ENCODE measurements at regions not wholly inside any gene's neighbourhood (a gene's known extent, or its start where the extent isn't known, plus 50 kb on each side); places are given as distances from the start of the nearest gene placed in this dataset.
"Not testable (repeated sequence)": the region's sequence is repeated elsewhere in the genome, so short reads cannot be mapped to it uniquely, and the experiment has no call there.

DNA sequence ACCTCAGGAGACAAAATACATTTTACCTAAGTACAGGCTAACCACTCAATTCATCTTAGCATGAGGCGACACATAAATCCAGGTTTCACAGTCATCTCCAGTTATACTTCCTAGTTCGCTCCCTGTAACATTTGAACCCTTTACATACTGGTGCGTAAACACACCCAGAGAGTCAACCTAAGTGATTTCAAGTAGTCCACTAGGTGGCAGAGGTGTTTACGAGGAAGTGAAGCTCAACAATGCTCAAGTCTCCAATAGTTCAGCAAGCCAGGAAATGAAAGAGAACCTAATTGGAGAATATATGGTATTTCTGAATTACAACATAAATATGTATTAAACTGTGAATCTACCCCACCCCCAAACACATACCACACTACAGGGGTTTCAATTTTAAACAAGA is 76.3 kb upstream of the ABCB5 start:
- no peaks in the 10 kb centered on the region for H3K27me3 ChIP-seq (ENCODE audit: control insufficient read depth, insufficient read depth, low read length)
- no peak overlapping the region for H3K4me3 ChIP-seq (ENCODE audit: low read depth, low read length)
- no peaks in the 10 kb centered on the region for H3K36me3 ChIP-seq (ENCODE audit: control insufficient read depth, insufficient read depth, low read length)
- no peak for DNase-seq (ENCODE audit: low read depth)
- TF ChIP-seq, protein P1, sequence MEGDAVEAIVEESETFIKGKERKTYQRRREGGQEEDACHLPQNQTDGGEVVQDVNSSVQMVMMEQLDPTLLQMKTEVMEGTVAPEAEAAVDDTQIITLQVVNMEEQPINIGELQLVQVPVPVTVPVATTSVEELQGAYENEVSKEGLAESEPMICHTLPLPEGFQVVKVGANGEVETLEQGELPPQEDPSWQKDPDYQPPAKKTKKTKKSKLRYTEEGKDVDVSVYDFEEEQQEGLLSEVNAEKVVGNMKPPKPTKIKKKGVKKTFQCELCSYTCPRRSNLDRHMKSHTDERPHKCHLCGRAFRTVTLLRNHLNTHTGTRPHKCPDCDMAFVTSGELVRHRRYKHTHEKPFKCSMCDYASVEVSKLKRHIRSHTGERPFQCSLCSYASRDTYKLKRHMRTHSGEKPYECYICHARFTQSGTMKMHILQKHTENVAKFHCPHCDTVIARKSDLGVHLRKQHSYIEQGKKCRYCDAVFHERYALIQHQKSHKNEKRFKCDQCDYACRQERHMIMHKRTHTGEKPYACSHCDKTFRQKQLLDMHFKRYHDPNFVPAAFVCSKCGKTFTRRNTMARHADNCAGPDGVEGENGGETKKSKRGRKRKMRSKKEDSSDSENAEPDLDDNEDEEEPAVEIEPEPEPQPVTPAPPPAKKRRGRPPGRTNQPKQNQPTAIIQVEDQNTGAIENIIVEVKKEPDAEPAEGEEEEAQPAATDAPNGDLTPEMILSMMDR (IDR thresholded peaks at IDR 0.05; ENCODE audit: insufficient read depth, low read length, poor library complexity, severe bottlenecking): peak; percentile 9

DNA sequence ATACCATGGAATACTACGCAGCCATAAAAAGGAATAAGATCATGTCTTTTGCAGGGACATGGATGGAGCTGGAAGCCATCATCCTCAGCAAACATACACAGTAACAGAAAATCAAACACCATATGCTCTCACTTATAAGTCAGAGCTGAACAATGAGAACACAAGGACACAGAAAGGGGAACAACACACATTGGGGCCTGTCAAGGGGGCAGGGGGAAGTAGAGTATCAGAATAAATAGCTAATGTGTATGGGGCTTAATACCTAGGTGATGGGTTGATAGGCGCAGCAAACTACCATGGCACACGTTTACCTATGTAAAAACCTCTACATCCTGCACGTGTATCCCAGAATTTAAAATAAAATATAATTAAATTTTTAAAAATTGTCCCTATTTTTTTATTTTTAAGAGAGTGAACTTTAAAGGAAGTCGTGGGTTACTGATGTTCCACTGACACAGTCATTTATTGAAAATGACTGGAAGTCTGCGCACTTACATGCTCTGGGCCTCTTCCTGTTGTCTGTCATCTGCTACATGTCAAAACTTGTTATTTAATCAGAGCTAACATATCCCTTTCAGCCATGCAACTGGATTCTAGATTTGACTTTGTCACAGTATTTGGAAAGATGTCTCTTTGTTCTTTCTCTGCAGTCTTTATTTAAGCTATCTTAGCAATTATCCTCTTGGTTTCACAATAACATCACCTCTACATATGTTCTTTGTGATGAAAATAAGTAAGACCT is 73.7 kb upstream of the ABCB5 start:
- Histone ChIP-seq H3K36me3 (ENCODE audit: control insufficient read depth, insufficient read depth, low read length) (no peaks in the 10 kb centered on the region), H3K4me3 (ENCODE audit: low read depth, low read length) (no peak overlapping the region), H3K27me3 (ENCODE audit: control insufficient read depth, insufficient read depth, low read length) (no peaks in the 10 kb centered on the region)
- no peak for DNase-seq (ENCODE audit: low read depth)
- TF ChIP-seq, protein P1 (IDR thresholded peaks at IDR 0.05; ENCODE audit: insufficient read depth, low read length, poor library complexity, severe bottlenecking): no peak

DNA sequence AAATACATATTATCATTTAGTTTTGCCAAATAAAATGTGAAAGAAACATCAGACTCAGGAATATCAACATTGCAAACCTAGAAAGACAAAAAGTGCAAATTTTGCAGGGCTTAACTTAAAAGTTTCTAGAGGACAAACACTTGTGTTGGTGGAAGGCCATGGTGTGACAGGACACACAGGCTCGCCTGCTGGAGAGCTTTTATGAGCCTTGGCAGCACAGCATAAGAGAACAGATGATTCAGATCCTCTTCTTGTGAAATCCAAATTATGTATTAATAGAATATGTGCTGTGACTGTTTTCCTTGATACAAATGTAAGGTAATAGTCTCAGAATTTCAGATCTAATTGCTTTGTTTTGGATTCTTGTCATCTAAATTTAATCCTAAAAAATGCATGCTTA is 72.9 kb upstream of the ABCB5 start:
- TF ChIP-seq, protein P1 (IDR thresholded peaks at IDR 0.05; ENCODE audit: insufficient read depth, low read length, poor library complexity, severe bottlenecking): no peak
- H3K36me3 ChIP-seq (ENCODE audit: control insufficient read depth, insufficient read depth, low read length): no peaks in the 10 kb centered on the region
- no peak for DNase-seq (ENCODE audit: low read depth)
- no peaks in the 10 kb centered on the region for H3K27me3 ChIP-seq (ENCODE audit: control insufficient read depth, insufficient read depth, low read length)
- no peak overlapping the region for H3K4me3 ChIP-seq (ENCODE audit: low read depth, low read length)

DNA sequence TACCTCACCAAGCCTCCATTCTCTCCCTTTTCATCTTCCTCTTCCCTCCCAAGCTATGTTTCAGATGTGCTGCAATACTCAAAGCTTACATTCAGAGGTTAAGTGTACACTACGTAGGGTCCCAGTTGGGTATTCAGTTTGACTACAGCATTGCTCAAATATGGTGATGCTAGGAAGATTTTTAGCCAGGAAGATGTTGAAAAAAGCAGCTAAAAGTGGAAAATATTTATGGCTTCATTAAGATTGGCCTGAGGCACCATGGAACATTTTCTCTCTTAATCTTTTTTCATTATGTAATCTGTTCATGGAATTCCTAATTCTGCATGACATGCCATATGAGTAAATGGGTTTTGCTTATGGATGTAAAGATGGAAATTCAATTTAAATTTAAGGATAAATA is 72.0 kb upstream of the ABCB5 start:
- TF ChIP-seq, protein P1 (IDR thresholded peaks at IDR 0.05; ENCODE audit: insufficient read depth, low read length, poor library complexity, severe bottlenecking): no peak
- Histone ChIP-seq H3K4me3 (ENCODE audit: low read depth, low read length) (no peak overlapping the region), H3K36me3 (ENCODE audit: control insufficient read depth, insufficient read depth, low read length) (no peaks in the 10 kb centered on the region), H3K27me3 (ENCODE audit: control insufficient read depth, insufficient read depth, low read length) (no peaks in the 10 kb centered on the region)
- no peak for DNase-seq (ENCODE audit: low read depth)

DNA sequence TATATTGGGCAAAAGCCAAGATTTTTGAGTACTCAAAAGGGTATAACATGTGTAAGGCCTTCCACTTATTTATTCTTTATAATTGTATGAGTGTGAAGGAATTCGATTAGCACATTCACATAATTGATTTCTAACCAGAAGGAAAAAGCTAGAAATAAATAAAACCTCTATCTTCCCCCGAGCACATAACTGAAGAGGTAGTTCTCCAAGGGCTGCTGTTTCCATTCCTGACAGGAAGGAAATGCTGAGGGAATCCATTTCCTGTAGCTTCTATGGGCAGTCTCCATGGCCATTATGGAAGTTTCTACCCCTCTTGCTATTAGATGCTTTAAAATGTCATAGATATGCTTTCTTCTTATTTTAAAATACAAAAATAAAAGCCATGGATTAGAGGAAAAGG is 70.5 kb upstream of the ABCB5 start:
- DNase-seq (ENCODE audit: low read depth): no peak
- TF ChIP-seq, protein P1 (IDR thresholded peaks at IDR 0.05; ENCODE audit: insufficient read depth, low read length, poor library complexity, severe bottlenecking): no peak
- Histone ChIP-seq H3K4me3 (ENCODE audit: low read depth, low read length) (no peak overlapping the region), H3K27me3 (ENCODE audit: control insufficient read depth, insufficient read depth, low read length) (no peaks in the 10 kb centered on the region), H3K36me3 (ENCODE audit: control insufficient read depth, insufficient read depth, low read length) (no peaks in the 10 kb centered on the region)

DNA sequence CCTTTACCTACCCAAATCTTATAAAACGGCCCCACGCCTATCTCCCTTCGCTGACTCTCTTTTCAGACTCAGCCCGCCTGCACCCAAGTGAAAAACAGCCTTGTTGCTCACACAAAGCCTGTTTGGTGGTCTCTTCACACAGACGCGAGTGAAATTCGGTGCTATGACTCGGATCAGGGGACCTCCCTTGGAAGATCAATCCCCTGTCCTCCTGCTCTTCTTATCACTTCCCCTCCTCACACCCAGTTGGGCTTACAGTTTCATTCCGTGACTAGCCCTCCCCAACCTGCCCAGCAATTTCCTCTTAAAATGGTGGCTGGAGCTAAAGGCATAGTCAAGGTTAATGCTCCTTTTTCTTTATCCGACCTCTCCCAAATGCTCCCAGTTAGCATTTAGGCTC is 68.5 kb upstream of the ABCB5 start:
- H3K27me3 ChIP-seq (ENCODE audit: control insufficient read depth, insufficient read depth, low read length); H3K4me3 ChIP-seq (ENCODE audit: low read depth, low read length); DNase-seq (ENCODE audit: low read depth); H3K36me3 ChIP-seq (ENCODE audit: control insufficient read depth, insufficient read depth, low read length): not testable (repeated sequence)
